Neural progenitor cell (in vitro differentiated cells): ENCODE measurements at regions not wholly inside any gene's neighbourhood (a gene's known extent, or its start where the extent isn't known, plus 50 kb on each side); places are given as distances from the start of the nearest gene placed in this dataset.

Source experiments
- DNase-seq: peaks from one replicate; pipeline ENCODE4 v3.0.0-alpha.2; 2016; ENCODE audit warnings: low spot score
- H2AFZ ChIP-seq: fragments of 200-600 bp; sonication (generic); replicated peaks from 2 replicates; pipeline ENCODE4 v1.6.1; 2016; ENCODE audit warnings: antibody characterized with exemption
- H3F3A ChIP-seq: fragments of 200-600 bp; sonication (generic); 2 replicates; pipeline ENCODE4 v1.6.1; 2016; ENCODE audit warnings: antibody characterized with exemption, low read depth
- H3K27ac ChIP-seq: fragments of 200-600 bp; sonication (generic); 2 replicates; pipeline ENCODE4 v1.5.1; 2016; ENCODE audit warnings: mild to moderate bottlenecking
- H3K27me3 ChIP-seq: fragments of 200-600 bp; sonication (generic); 2 replicates; pipeline ENCODE4 v1.6.1; 2016; ENCODE audit warnings: mild to moderate bottlenecking, moderate library complexity
- H3K36me3 ChIP-seq: fragments of 200-600 bp; sonication (generic); 2 replicates; pipeline ENCODE4 v1.5.1; 2016
- H3K4me1 ChIP-seq: fragments of 200-600 bp; sonication (generic); 2 replicates; pipeline ENCODE4 v1.6.1; 2016; ENCODE audit warnings: mixed run types
- H3K4me2 ChIP-seq: fragments of 200-600 bp; sonication (generic); 2 replicates; pipeline ENCODE4 v1.6.1; 2016
- H3K4me3 ChIP-seq: fragments of 200-600 bp; sonication (generic); 2 replicates; pipeline ENCODE4 v1.5.1; 2016
- H3K79me2 ChIP-seq: fragments of 200-600 bp; sonication (generic); 2 replicates; pipeline ENCODE4 v1.6.1; 2016; ENCODE audit warnings: low read depth
- H3K9ac ChIP-seq: fragments of 200-600 bp; sonication (generic); 2 replicates; pipeline ENCODE4 v1.6.1; 2016
- H3K9me3 ChIP-seq: fragments of 200-600 bp; sonication (generic); 2 replicates; pipeline ENCODE4 v1.5.1; 2016; ENCODE audit warnings: low read depth
- H4K20me1 ChIP-seq: fragments of 200-600 bp; sonication (generic); 2 replicates; pipeline ENCODE4 v1.6.1; 2016; ENCODE audit warnings: low read depth
- H3K27ac Mint-ChIP-seq: 3 replicates; pipeline ENCODE4 v1.8.0; 2021; ENCODE audit warnings: mixed read lengths
- H3K27me3 Mint-ChIP-seq: 2 replicates; pipeline ENCODE4 v1.8.0; 2022; ENCODE audit warnings: low read depth, mild to moderate bottlenecking, inconsistent platforms, moderate library complexity, mixed read lengths; ENCODE audit not compliant: insufficient read depth
- H3K36me3 Mint-ChIP-seq: 3 replicates; pipeline ENCODE4 v1.8.0; 2021; ENCODE audit warnings: mixed read lengths
- H3K4me1 Mint-ChIP-seq: 3 replicates; pipeline ENCODE4 v1.8.0; 2021; ENCODE audit warnings: mixed read lengths
- H3K4me3 Mint-ChIP-seq: 3 replicates; pipeline ENCODE4 v1.8.0; 2021; ENCODE audit warnings: mild to moderate bottlenecking, moderate library complexity, mixed read lengths
- H3K9me3 Mint-ChIP-seq: 3 replicates; pipeline ENCODE4 v1.8.0; 2020; ENCODE audit warnings: mixed read lengths
- EZH2 ChIP-seq: fragments of 200-600 bp; sonication (generic); IDR thresholded peaks from 2 replicates; pipeline ENCODE4 v1.6.1; 2017; ENCODE audit warnings: antibody characterized with exemption, mild to moderate bottlenecking, moderate library complexity
- EZH2phosphoT487 ChIP-seq: fragments of 200-600 bp; sonication (generic); IDR thresholded peaks from 2 replicates; pipeline ENCODE4 v1.6.1; 2017; ENCODE audit warnings: antibody characterized with exemption
- TF ChIP-seq, protein P1 (sequence below): fragments of 200-600 bp; sonication (generic); IDR thresholded peaks from 2 replicates; pipeline ENCODE4 v1.5.1; 2017; ENCODE audit warnings: antibody characterized with exemption, mild to moderate bottlenecking

DNA sequence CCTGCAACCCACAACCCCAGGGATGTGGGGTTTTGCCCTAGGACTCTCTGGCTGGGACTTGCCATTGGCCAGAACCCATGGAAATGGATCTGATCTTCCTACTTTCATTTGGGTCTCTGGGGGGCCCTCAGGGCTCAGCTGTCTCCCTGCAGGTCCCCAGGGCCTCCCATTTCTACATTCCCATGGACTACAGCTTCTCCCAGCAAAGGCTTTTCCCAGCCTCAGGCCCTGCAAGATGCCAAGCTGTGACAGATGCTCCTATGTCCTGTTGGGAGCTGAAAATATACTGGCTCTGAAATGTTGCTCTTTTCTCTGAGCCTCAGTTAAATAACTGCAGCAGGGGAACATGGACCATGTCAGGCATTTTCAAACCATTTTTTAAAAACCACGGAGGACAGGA lies 99.5 kb upstream of the IGSF21 start:
- no peak for DNase-seq
- peaks cover 16% of the 10 kb centered on the region for H3K4me1 ChIP-seq
- no peaks in the 10 kb centered on the region for H4K20me1 ChIP-seq
- H3K27ac ChIP-seq: no peak overlapping the region
- H3K27me3 ChIP-seq: no peaks in the 10 kb centered on the region
- H3K9me3 Mint-ChIP-seq: no peaks in the 10 kb centered on the region
- H3K36me3 ChIP-seq: no peaks in the 10 kb centered on the region
- H3K36me3 Mint-ChIP-seq: no peaks in the 10 kb centered on the region
- H3K4me1 Mint-ChIP-seq: peaks cover 9% of the 10 kb centered on the region
- no peaks in the 10 kb centered on the region for H3K9me3 ChIP-seq
- H3F3A ChIP-seq: peaks cover 7% of the 10 kb centered on the region
- no peak overlapping the region for H3K27ac Mint-ChIP-seq
- no peak overlapping the region for H3K9ac ChIP-seq
- H2AFZ ChIP-seq: no peak overlapping the region
- H3K4me3 Mint-ChIP-seq: no peak overlapping the region
- H3K4me2 ChIP-seq: no peak overlapping the region
- TF ChIP-seq, protein P1, sequence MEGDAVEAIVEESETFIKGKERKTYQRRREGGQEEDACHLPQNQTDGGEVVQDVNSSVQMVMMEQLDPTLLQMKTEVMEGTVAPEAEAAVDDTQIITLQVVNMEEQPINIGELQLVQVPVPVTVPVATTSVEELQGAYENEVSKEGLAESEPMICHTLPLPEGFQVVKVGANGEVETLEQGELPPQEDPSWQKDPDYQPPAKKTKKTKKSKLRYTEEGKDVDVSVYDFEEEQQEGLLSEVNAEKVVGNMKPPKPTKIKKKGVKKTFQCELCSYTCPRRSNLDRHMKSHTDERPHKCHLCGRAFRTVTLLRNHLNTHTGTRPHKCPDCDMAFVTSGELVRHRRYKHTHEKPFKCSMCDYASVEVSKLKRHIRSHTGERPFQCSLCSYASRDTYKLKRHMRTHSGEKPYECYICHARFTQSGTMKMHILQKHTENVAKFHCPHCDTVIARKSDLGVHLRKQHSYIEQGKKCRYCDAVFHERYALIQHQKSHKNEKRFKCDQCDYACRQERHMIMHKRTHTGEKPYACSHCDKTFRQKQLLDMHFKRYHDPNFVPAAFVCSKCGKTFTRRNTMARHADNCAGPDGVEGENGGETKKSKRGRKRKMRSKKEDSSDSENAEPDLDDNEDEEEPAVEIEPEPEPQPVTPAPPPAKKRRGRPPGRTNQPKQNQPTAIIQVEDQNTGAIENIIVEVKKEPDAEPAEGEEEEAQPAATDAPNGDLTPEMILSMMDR: no peak
- TF ChIP-seq EZH2phosphoT487: no peak
- no peak for TF ChIP-seq EZH2
- peaks cover 13% of the 10 kb centered on the region for H3K27me3 Mint-ChIP-seq
- H3K4me3 ChIP-seq: no peak overlapping the region
- no peaks in the 10 kb centered on the region for H3K79me2 ChIP-seq

DNA sequence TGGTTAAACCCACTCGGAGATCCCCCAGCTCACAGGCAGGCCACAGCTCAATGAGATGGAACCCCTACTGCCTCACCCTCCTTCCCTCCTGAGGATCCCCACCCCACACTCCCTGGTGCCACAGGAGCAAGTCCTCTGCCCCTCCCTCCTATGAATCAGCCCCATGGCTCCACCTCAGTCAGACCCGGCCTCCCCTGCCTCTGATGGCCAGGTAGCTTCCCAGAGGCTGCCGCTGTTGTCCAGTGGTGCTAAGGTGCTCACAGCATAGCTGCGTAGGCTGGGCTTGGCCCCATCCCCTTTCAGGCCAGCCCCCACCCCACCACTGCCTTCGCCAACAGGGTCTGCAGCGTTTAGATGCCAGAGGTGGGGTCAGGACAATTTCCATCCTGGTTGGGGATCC lies 98.5 kb upstream of the IGSF21 start:
- peaks cover 10% of the 10 kb centered on the region for H3K4me1 Mint-ChIP-seq
- no peak overlapping the region for H3K4me3 Mint-ChIP-seq
- TF ChIP-seq EZH2 (no peak), EZH2phosphoT487 (no peak)
- TF ChIP-seq, protein P1: no peak
- no peaks in the 10 kb centered on the region for H3K36me3 Mint-ChIP-seq
- H3K27ac Mint-ChIP-seq: no peak overlapping the region
- no peaks in the 10 kb centered on the region for H3K9me3 ChIP-seq
- H3K4me3 ChIP-seq: no peak overlapping the region
- peaks cover 19% of the 10 kb centered on the region for H3K4me1 ChIP-seq
- no peaks in the 10 kb centered on the region for H3K27me3 ChIP-seq
- H3K27me3 Mint-ChIP-seq: peaks cover 13% of the 10 kb centered on the region
- no peak overlapping the region for H3K4me2 ChIP-seq
- no peaks in the 10 kb centered on the region for H4K20me1 ChIP-seq
- H3K36me3 ChIP-seq: no peaks in the 10 kb centered on the region
- no peaks in the 10 kb centered on the region for H3K9me3 Mint-ChIP-seq
- H3K9ac ChIP-seq: no peak overlapping the region
- peaks cover 12% of the 10 kb centered on the region for H3F3A ChIP-seq
- no peaks in the 10 kb centered on the region for H3K79me2 ChIP-seq
- no peak overlapping the region for H2AFZ ChIP-seq
- no peak for DNase-seq
- H3K27ac ChIP-seq: no peak overlapping the region

DNA sequence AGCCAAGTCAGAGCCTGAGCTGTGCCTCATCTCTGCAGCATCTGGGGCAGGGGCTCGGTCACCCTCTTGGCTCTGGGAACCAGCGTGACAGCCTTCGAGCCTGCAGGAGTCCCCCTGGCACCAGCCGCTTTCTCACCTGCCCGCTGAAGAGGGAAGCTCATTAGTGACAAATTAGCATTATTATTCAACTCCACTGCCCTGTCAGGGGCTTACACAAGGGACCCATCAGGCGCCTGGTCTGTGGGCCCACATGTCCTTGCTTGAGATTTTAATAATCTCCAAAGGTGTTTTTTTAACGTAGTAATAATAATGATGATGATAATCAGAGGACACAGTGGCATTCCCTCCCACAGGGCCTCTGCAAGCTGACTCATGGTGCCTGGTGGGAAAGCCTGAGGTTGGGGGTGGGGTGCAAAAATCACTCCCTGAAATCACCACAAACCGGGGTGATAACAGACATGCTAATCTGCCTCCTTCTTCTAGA lies 98.1 kb upstream of the IGSF21 start:
- DNase-seq: no peak
- Histone ChIP-seq H3K9ac (no peak overlapping the region), H3K27me3 (no peaks in the 10 kb centered on the region), H3K4me3 (no peak overlapping the region), H3K4me2 (no peak overlapping the region), H3K4me1 (peaks cover 19% of the 10 kb centered on the region), H3K79me2 (no peaks in the 10 kb centered on the region), H3F3A (peaks cover 12% of the 10 kb centered on the region), H3K9me3 (no peaks in the 10 kb centered on the region), H4K20me1 (no peaks in the 10 kb centered on the region), H3K27ac (no peak overlapping the region), H3K36me3 (no peaks in the 10 kb centered on the region), H2AFZ (no peak overlapping the region)
- H3K36me3 Mint-ChIP-seq: no peaks in the 10 kb centered on the region
- H3K4me1 Mint-ChIP-seq: peaks cover 12% of the 10 kb centered on the region
- no peaks in the 10 kb centered on the region for H3K9me3 Mint-ChIP-seq
- peaks cover 13% of the 10 kb centered on the region for H3K27me3 Mint-ChIP-seq
- H3K27ac Mint-ChIP-seq: no peak overlapping the region
- H3K4me3 Mint-ChIP-seq: no peak overlapping the region
- TF ChIP-seq EZH2phosphoT487 (no peak), EZH2 (no peak)
- TF ChIP-seq, protein P1: no peak
